WTC11 (cell line): ENCODE measurements at regions not wholly inside any gene's neighbourhood (a gene's known extent, or its start where the extent isn't known, plus 50 kb on each side); places are given as distances from the start of the nearest gene placed in this dataset.
A peak's percentile ranks its signal among the peaks of the same experiment; 100 is the strongest.

Experiments
- ATAC-seq: fragments of 200-7000 bp; cut with Tn5 transposase; 2 replicates; pipeline ENCODE4 v1.10.0; 2021; ENCODE audit warnings: mild to moderate bottlenecking, moderate library complexity
- CTCF ChIA-PET: fragments of 300-600 bp; sonication (Branson Sonifier 250); formaldehyde crosslinking; loops from one replicate; lab custom pipeline; 2021; ENCODE audit warnings: antibody characterized with exemption; lab: Charles Lee
- POLR2A ChIA-PET: fragments of 350-600 bp; sonication (Branson Sonifier 250); formaldehyde crosslinking; loops from one replicate; lab custom pipeline; 2021; ENCODE audit warnings: antibody characterized with exemption; lab: Charles Lee
- DNase-seq: peaks from one replicate; pipeline ENCODE4 v3.0.0; 2021; ENCODE audit warnings: low spot score
- H3K27ac Mint-ChIP-seq: 2 replicates; pipeline ENCODE4 v1.8.0; 2021; ENCODE audit warnings: mixed read lengths
- H3K27me3 Mint-ChIP-seq: 2 replicates; pipeline ENCODE4 v1.8.0; 2021; ENCODE audit warnings: low read depth, mild to moderate bottlenecking, moderate library complexity, mixed read lengths
- H3K36me3 Mint-ChIP-seq: 2 replicates; pipeline ENCODE4 v1.8.0; 2021; ENCODE audit warnings: mixed read lengths
- H3K4me1 Mint-ChIP-seq: 2 replicates; pipeline ENCODE4 v1.8.0; 2022; ENCODE audit warnings: mixed read lengths
- H3K4me3 Mint-ChIP-seq: 2 replicates; pipeline ENCODE4 v1.8.0; 2021; ENCODE audit warnings: mild to moderate bottlenecking, moderate library complexity, mixed read lengths
- H3K9me3 Mint-ChIP-seq: 2 replicates; pipeline ENCODE4 v1.8.0; 2021; ENCODE audit warnings: mixed read lengths
- AFF4 ChIP-seq: sonication (generic); formaldehyde crosslinking; IDR thresholded peaks from 2 replicates; pipeline ENCODE4 v1.8.1; 2023; ENCODE audit warnings: mild to moderate bottlenecking, missing genetic modification reagents, borderline replicate concordance
- AR ChIP-seq: fragments of 250-450 bp; sonication (Bioruptor Pico); IDR thresholded peaks from 2 replicates; pipeline ENCODE4 v1.9.0; 2021; ENCODE audit warnings: mild to moderate bottlenecking
- CDX4 ChIP-seq: fragments of 250-450 bp; sonication (Bioruptor Pico); IDR thresholded peaks from 2 replicates; pipeline ENCODE4 v1.9.0; 2021; ENCODE audit warnings: moderate library complexity, mild to moderate bottlenecking, inconsistent platforms, borderline replicate concordance
- CREM ChIP-seq: sonication (generic); formaldehyde crosslinking; IDR thresholded peaks from 2 replicates; pipeline ENCODE4 v1.8.1; 2022; ENCODE audit warnings: mild to moderate bottlenecking, missing genetic modification reagents, moderate library complexity
- ESRRA ChIP-seq: sonication (generic); formaldehyde crosslinking; IDR thresholded peaks from 2 replicates; pipeline ENCODE4 v1.8.1; 2022; ENCODE audit warnings: mild to moderate bottlenecking, missing genetic modification reagents, borderline replicate concordance
- FOXJ3 ChIP-seq: sonication (generic); formaldehyde crosslinking; IDR thresholded peaks from 2 replicates; pipeline ENCODE4 v1.9.0; 2021; ENCODE audit warnings: missing genetic modification reagents, mild to moderate bottlenecking, borderline replicate concordance
- GRHL2 ChIP-seq: fragments of 250-450 bp; sonication (Bioruptor Pico); IDR thresholded peaks from 2 replicates; pipeline ENCODE4 v1.8.0; 2022; ENCODE audit warnings: mild to moderate bottlenecking, moderate library complexity; ENCODE audit not compliant: insufficient replicate concordance, severe bottlenecking
- HMGA2 ChIP-seq: fragments of 250-450 bp; sonication (Bioruptor Pico); IDR thresholded peaks from 2 replicates; pipeline ENCODE4 v1.4.0; 2021; ENCODE audit warnings: mild to moderate bottlenecking, moderate library complexity
- JUN ChIP-seq: sonication (generic); formaldehyde crosslinking; IDR thresholded peaks from 2 replicates; pipeline ENCODE4 v1.8.0; 2023; ENCODE audit warnings: mild to moderate bottlenecking, missing genetic modification reagents
- NFYB ChIP-seq: sonication (generic); formaldehyde crosslinking; conservative IDR thresholded peaks from 2 replicates; pipeline ENCODE4 v1.8.0; 2022; ENCODE audit warnings: low read depth, missing genetic modification reagents
- OVOL2 ChIP-seq: fragments of 250-450 bp; sonication (Bioruptor Pico); IDR thresholded peaks from 2 replicates; pipeline ENCODE4 v1.9.0; 2021; ENCODE audit warnings: mild to moderate bottlenecking, borderline replicate concordance
- RELA ChIP-seq: sonication (generic); formaldehyde crosslinking; IDR thresholded peaks from 2 replicates; pipeline ENCODE4 v1.8.1; 2022; ENCODE audit warnings: missing genetic modification reagents, mild to moderate bottlenecking, borderline replicate concordance
- STAT6 ChIP-seq: sonication (generic); formaldehyde crosslinking; conservative IDR thresholded peaks from 2 replicates; pipeline ENCODE4 v1.8.1; 2023; ENCODE audit warnings: mild to moderate bottlenecking, low read depth, missing genetic modification reagents, moderate library complexity
- TCF7 ChIP-seq: sonication (generic); formaldehyde crosslinking; IDR thresholded peaks from 2 replicates; pipeline ENCODE4 v1.8.0; 2022; ENCODE audit warnings: mild to moderate bottlenecking, low read depth, missing genetic modification reagents, moderate library complexity
- TP53 ChIP-seq: sonication (generic); formaldehyde crosslinking; IDR thresholded peaks from 2 replicates; pipeline ENCODE4 v1.8.1; 2023; ENCODE audit warnings: mild to moderate bottlenecking, missing genetic modification reagents

- Mint-ChIP-seq H3K4me1 (no peaks in the 10 kb centered on the region; the same call in 1 of the 2 replicates), H3K9me3 (no peaks in the 10 kb centered on the region), H3K4me3 (no peak overlapping the region), H3K27me3 (no peaks in the 10 kb centered on the region), H3K27ac (no peak overlapping the region), H3K36me3 (no peaks in the 10 kb centered on the region)
- CTCF ChIA-PET, result no interaction called here
- POLR2A ChIA-PET, result no interaction called here
- DNase-seq (no peak), ATAC-seq (no peak)
- no peak for TF ChIP-seq FOXJ3 (CRISPR knock-in tag)
- 0 out of 2 replicates have a peak, but pooled peaks have one; percentile 27 for TF ChIP-seq NFYB
These were observed 204.5 kb upstream of the SLCO3A1 start for GRCh38 chr15:91649016-91649415.

GRCh38 chr15:91649831-91650321, 203.6 kb upstream of the SLCO3A1 start:
- Mint-ChIP-seq H3K9me3 (no peaks in the 10 kb centered on the region), H3K4me3 (no peak overlapping the region), H3K27ac (no peak overlapping the region), H3K36me3 (no peaks in the 10 kb centered on the region), H3K27me3 (no peaks in the 10 kb centered on the region), H3K4me1 (no peaks in the 10 kb centered on the region; the same call in 1 of the 2 replicates)
- ATAC-seq (no peak), DNase-seq (no peak)
- CTCF ChIA-PET, result no interaction called here
- no peak for TF ChIP-seq STAT6
- TF ChIP-seq AR (CRISPR knock-in tag), result no peak
- TF ChIP-seq GRHL2 (CRISPR knock-in tag), result no peak
- TF ChIP-seq RELA (CRISPR knock-in tag), result no peak
- TF ChIP-seq OVOL2, result no peak
- TF ChIP-seq CDX4 (CRISPR knock-in tag), result no peak
- TF ChIP-seq TP53 (CRISPR knock-in tag), result no peak
- TF ChIP-seq TCF7 (CRISPR knock-in tag), result no peak
- TF ChIP-seq ESRRA, result no peak
- no peak for TF ChIP-seq CREM (CRISPR knock-in tag)
- no peak for TF ChIP-seq JUN
- TF ChIP-seq, all 79 proteins: peak for 0
- POLR2A ChIA-PET, result no interaction called here

- CTCF ChIA-PET, result no interaction called here
- H3K4me1 Mint-ChIP-seq, result no peaks in the 10 kb centered on the region; the same call in 1 of the 2 replicates
- H3K4me3 Mint-ChIP-seq, result no peak overlapping the region
- peaks cover 10% of the 10 kb centered on the region for H3K9me3 Mint-ChIP-seq
- POLR2A ChIA-PET, result no interaction called here
- H3K27me3 Mint-ChIP-seq, result no peaks in the 10 kb centered on the region
- no peak for ATAC-seq
- DNase-seq, result no peak
- TF ChIP-seq AFF4 (CRISPR knock-in tag), result no peak
- TF ChIP-seq HMGA2 (CRISPR knock-in tag), result peak; percentile 100
- H3K36me3 Mint-ChIP-seq, result peaks cover 6% of the 10 kb centered on the region; the same call in 1 of the 2 replicates
- H3K27ac Mint-ChIP-seq, result no peak overlapping the region
These were observed 202.3 kb upstream of the SLCO3A1 start for GRCh38 chr15:91651251-91651650.
